ENCODE measurements at regions not wholly inside any gene's neighbourhood (a gene's known extent, or its start where the extent isn't known, plus 50 kb on each side); places are given as distances from the start of the nearest gene placed in this dataset.
"Not testable (repeated sequence)": the region's sequence is repeated elsewhere in the genome, so short reads cannot be mapped to it uniquely, and the experiment has no call there.

DNA sequence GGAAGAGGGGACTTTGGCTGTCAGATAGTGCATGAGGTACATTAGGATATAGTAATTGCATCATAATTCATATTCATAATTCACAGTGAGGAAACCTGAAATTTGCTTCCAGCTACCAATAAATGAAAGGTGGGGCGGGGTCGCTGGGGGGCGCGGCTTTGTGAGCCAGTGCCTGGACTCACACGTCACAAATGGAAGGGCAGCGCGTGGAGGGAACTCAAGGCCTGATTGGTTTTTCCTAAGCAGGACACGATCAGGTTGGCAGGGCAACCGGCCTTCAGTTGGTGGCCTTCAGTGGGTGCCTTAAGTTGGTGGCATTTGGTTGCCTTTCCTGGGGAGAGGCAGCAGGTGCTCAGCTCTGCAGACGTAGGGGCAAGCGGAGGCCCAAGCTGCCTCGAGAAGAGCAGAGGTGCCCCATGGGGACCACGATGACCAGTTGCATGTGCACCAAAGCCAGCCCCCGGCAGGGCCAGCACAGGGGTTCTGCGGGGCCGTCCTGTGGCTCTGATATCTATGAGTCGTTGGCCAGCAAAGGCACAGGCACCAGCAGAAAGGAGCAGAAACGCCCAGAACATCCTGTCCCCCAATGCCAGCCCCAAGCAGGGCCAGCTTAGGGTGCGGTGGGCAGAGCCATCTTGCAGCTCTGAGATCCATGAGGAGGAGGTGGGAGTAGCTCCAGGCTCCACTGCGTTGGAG is 2637.4 kb upstream of the DEFB115 start:
- DNase-seq (ENCODE audit: low spot score); H3K27me3 ChIP-seq (ENCODE audit: insufficient read depth); H3K4me1 Mint-ChIP-seq: not testable (repeated sequence)

DNA sequence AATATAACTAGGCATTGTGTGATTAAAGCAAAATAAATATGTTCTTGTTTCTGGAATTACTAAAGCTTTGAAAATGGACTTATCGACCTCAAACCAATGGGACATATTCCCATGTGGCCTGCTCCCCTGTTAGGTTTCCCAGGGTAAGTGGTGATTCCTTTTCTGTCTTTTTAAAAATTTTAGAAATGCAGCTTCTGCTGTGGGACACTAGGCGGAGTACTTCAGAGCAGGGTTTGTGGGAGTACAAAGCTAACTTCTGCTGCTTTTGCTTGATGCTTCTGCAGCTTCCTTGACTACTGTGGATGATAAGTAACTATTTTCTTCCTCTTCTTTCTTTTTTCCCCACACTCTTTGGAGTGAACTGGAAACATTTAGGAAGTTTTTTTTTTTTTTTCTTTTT is 2632.4 kb upstream of the DEFB115 start:
- H2AFZ ChIP-seq; H3K4me1 Mint-ChIP-seq; H4K20me1 ChIP-seq (replicated peaks; ENCODE audit: insufficient read depth); H3K9me2 ChIP-seq (ENCODE audit: insufficient read depth); ATAC-seq; H3K27ac ChIP-seq (ENCODE audit: low read depth); H3K4me2 ChIP-seq; H3F3A ChIP-seq (replicated peaks; ENCODE audit: low read depth); H3K4me3 Mint-ChIP-seq; H3K27ac Mint-ChIP-seq; H3K79me2 ChIP-seq (replicated peaks; ENCODE audit: insufficient read depth); H3K4me3 ChIP-seq; H3K4me1 ChIP-seq (ENCODE audit: insufficient read depth); H3K36me3 ChIP-seq (ENCODE audit: insufficient read depth); H3K27me3 ChIP-seq (ENCODE audit: insufficient read depth); H3K27me3 Mint-ChIP-seq (ENCODE audit: insufficient read depth, low read depth, poor library complexity): not testable (repeated sequence)
- Mint-ChIP-seq H3K36me3 (ENCODE audit: low read depth) (peaks cover 13% of the 10 kb centered on the region; the same call in 1 of the 3 replicates), H3K9me3 (peaks cover 75% of the 10 kb centered on the region)
- TF ChIP-seq, protein P1, sequence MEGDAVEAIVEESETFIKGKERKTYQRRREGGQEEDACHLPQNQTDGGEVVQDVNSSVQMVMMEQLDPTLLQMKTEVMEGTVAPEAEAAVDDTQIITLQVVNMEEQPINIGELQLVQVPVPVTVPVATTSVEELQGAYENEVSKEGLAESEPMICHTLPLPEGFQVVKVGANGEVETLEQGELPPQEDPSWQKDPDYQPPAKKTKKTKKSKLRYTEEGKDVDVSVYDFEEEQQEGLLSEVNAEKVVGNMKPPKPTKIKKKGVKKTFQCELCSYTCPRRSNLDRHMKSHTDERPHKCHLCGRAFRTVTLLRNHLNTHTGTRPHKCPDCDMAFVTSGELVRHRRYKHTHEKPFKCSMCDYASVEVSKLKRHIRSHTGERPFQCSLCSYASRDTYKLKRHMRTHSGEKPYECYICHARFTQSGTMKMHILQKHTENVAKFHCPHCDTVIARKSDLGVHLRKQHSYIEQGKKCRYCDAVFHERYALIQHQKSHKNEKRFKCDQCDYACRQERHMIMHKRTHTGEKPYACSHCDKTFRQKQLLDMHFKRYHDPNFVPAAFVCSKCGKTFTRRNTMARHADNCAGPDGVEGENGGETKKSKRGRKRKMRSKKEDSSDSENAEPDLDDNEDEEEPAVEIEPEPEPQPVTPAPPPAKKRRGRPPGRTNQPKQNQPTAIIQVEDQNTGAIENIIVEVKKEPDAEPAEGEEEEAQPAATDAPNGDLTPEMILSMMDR (conservative IDR thresholded peaks at IDR 0.05; ENCODE audit: low read depth in 2 of 2): peak; percentile 23 to 48; a peak in 3 of 4 replicates
- peak; percentile 37 for DNase-seq (ENCODE audit: low spot score)

More for the DNA sequence above, 2637.4 kb upstream of the DEFB115 start:
- not testable (repeated sequence) for H2AFZ ChIP-seq; H3K4me2 ChIP-seq; H3K4me1 ChIP-seq (ENCODE audit: insufficient read depth); H3K9me2 ChIP-seq (ENCODE audit: insufficient read depth); H3K27ac ChIP-seq (ENCODE audit: low read depth); H3K27ac Mint-ChIP-seq; H3K4me3 ChIP-seq; H3K27me3 Mint-ChIP-seq (ENCODE audit: insufficient read depth, low read depth, poor library complexity); H3K79me2 ChIP-seq (replicated peaks; ENCODE audit: insufficient read depth); H4K20me1 ChIP-seq (replicated peaks; ENCODE audit: insufficient read depth); ATAC-seq; H3K36me3 ChIP-seq (ENCODE audit: insufficient read depth); H3K4me3 Mint-ChIP-seq; H3F3A ChIP-seq (replicated peaks; ENCODE audit: low read depth)
- H3K36me3 Mint-ChIP-seq (ENCODE audit: low read depth): peaks cover 33% of the 10 kb centered on the region; the same call in 2 of the 3 replicates
- H3K9me3 Mint-ChIP-seq: peaks cover 86% of the 10 kb centered on the region

DNA sequence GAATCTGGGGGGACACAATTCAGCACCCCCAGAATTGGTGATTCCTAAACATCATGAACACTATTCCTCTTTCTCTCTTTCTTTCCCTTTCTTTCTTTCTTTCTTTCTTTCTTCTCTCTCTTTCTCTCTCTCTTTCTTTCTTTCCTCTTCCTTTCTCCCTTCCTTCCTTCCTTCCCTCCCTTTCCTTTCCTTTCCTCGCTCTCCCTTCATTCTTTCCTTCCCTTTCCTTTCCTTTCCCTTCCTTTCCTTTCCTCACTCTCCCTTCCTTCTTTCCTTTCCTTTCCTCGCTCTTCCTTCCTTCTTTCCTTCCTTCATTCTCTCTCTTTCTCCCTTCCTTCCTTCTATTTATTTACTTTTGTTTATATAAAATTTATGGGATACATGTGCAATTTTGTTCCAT is 2616.6 kb upstream of the DEFB115 start:
- DNase-seq (ENCODE audit: low spot score); H3K4me3 ChIP-seq; H3F3A ChIP-seq (replicated peaks; ENCODE audit: low read depth); H3K36me3 ChIP-seq (ENCODE audit: insufficient read depth); H4K20me1 ChIP-seq (replicated peaks; ENCODE audit: insufficient read depth); H3K4me1 Mint-ChIP-seq; H3K27ac ChIP-seq (ENCODE audit: low read depth); H3K4me2 ChIP-seq; ATAC-seq; H3K27me3 ChIP-seq (ENCODE audit: insufficient read depth); H3K79me2 ChIP-seq (replicated peaks; ENCODE audit: insufficient read depth); H3K27ac Mint-ChIP-seq; H3K4me1 ChIP-seq (ENCODE audit: insufficient read depth); H3K9me2 ChIP-seq (ENCODE audit: insufficient read depth); H3K4me3 Mint-ChIP-seq; H3K27me3 Mint-ChIP-seq (ENCODE audit: insufficient read depth, low read depth, poor library complexity); H2AFZ ChIP-seq: not testable (repeated sequence)
- H3K9me3 Mint-ChIP-seq: peaks cover 54% of the 10 kb centered on the region
- H3K36me3 Mint-ChIP-seq (ENCODE audit: low read depth): peaks cover 21% of the 10 kb centered on the region

All from GM23338 (cell line).